Liver (tissue), 8 donors: ENCODE measurements at regions not wholly inside any gene's neighbourhood (a gene's known extent, or its start where the extent isn't known, plus 50 kb on each side); places are given as distances from the start of the nearest gene placed in this dataset.

Source experiments
- DNase-seq: peaks from one replicate; pipeline ENCODE4 v3.0.0-alpha.2; 2017; ENCODE audit warnings: low spot score
- H3K27ac ChIP-seq, 2 donors: one replicate each; pipeline ENCODE4 v1.7.0; 2013; ENCODE audit warnings: inconsistent platforms in 2 of 2, low read length in 2 of 2, control low read depth in 1 of 2, low read depth in 1 of 2, mild to moderate bottlenecking in 1 of 2
- H3K27me3 ChIP-seq, 4 donors: one replicate each; pipeline versions ENCODE4 v1.6.1 to v1.7.0; 2013; ENCODE audit warnings: low read length in 3 of 4, inconsistent platforms in 1 of 4, mild to moderate bottlenecking in 1 of 4, moderate library complexity in 1 of 4; ENCODE audit not compliant: control insufficient read depth in 4 of 4, insufficient read depth in 4 of 4
- H3K36me3 ChIP-seq, 4 donors: one replicate each; pipeline versions ENCODE4 v1.6.1 to v1.7.0; 2013; ENCODE audit warnings: low read length in 3 of 4, mild to moderate bottlenecking in 3 of 4, low read depth in 1 of 4, moderate library complexity in 1 of 4; ENCODE audit not compliant: control insufficient read depth in 4 of 4, insufficient read depth in 3 of 4
- H3K4me1 ChIP-seq, 4 donors: one replicate each; pipeline versions ENCODE4 v1.6.1 to v1.7.0; 2013; ENCODE audit warnings: low read length in 3 of 4, mild to moderate bottlenecking in 3 of 4, moderate library complexity in 1 of 4; ENCODE audit not compliant: control insufficient read depth in 4 of 4, insufficient read depth in 4 of 4
- H3K4me3 ChIP-seq, 3 donors: one replicate each; pipeline versions ENCODE4 v1.6.1 to v1.7.0; 2013; ENCODE audit warnings: low read length in 3 of 3, control low read depth in 1 of 3, low read depth in 1 of 3, mild to moderate bottlenecking in 1 of 3
- H3K9ac ChIP-seq, 2 donors: one replicate each; pipeline ENCODE4 v1.7.0; 2013; ENCODE audit warnings: low read length in 2 of 2, mild to moderate bottlenecking in 2 of 2, moderate library complexity in 2 of 2, control low read depth in 1 of 2, low read depth in 1 of 2
- H3K9me3 ChIP-seq, 4 donors: one replicate each; pipeline versions ENCODE4 v1.6.1 to v1.7.0; 2013; ENCODE audit warnings: low read length in 3 of 4; ENCODE audit not compliant: control insufficient read depth in 4 of 4
- CTCF ChIP-seq: fragments of 150-350 bp; IDR thresholded peaks from 2 replicates; pipeline ENCODE4 v1.5.1; 2017; ENCODE audit warnings: improper control_type of control experiment, low read depth, low read length; ENCODE audit not compliant: missing input control
- EGR1 ChIP-seq, 2 donors: IDR thresholded peaks; 2 replicates each; pipeline ENCODE4 v1.6.1; 2016 to 2018; ENCODE audit warnings: antibody characterized with exemption in 2 of 2, low read depth in 2 of 2
- FOXA1 ChIP-seq: IDR thresholded peaks from 2 replicates; pipeline ENCODE4 v1.6.1; 2016; ENCODE audit warnings: antibody characterized with exemption
- FOXA2 ChIP-seq: IDR thresholded peaks from 2 replicates; pipeline ENCODE4 v1.6.1; 2016; ENCODE audit warnings: antibody characterized with exemption
- GABPA ChIP-seq, 2 donors: IDR thresholded peaks in 1 of 2; conservative IDR thresholded peaks in 1 of 2; 2 replicates each; pipeline ENCODE4 v1.6.1; 2016; ENCODE audit warnings: antibody characterized with exemption in 2 of 2, mild to moderate bottlenecking in 1 of 2, moderate library complexity in 1 of 2
- NR2F2 ChIP-seq: IDR thresholded peaks from 2 replicates; pipeline ENCODE4 v1.6.1; 2016; ENCODE audit warnings: antibody characterized with exemption
- RAD21 ChIP-seq, 2 donors: IDR thresholded peaks; 2 replicates each; pipeline ENCODE4 v1.6.1; 2016; ENCODE audit warnings: antibody characterized with exemption in 2 of 2, mild to moderate bottlenecking in 2 of 2
- RXRA ChIP-seq, 2 donors: IDR thresholded peaks; 2 replicates each; pipeline ENCODE4 v1.6.1; 2017 to 2018; ENCODE audit warnings: antibody characterized with exemption in 2 of 2, mild to moderate bottlenecking in 1 of 2
- SP1 ChIP-seq: IDR thresholded peaks from 2 replicates; pipeline ENCODE4 v1.6.1; 2018; ENCODE audit warnings: antibody characterized with exemption, mild to moderate bottlenecking
- TAF1 ChIP-seq: conservative IDR thresholded peaks from 2 replicates; pipeline ENCODE4 v1.6.1; 2016; ENCODE audit warnings: antibody characterized with exemption, mild to moderate bottlenecking
- YY1 ChIP-seq: IDR thresholded peaks from 2 replicates; pipeline ENCODE4 v1.6.1; 2016; ENCODE audit warnings: antibody characterized with exemption, mild to moderate bottlenecking
- WGBS: extraction: QIAGEN DNeasy Blood & Tissue Kit; methylation state at CpG from one replicate; pipeline ENCODE4 v1.1.7; 2013; 5-methylcytosine and 5-hydroxymethylcytosine counted together
- TF ChIP-seq, protein P1 (sequence below): IDR thresholded peaks from 2 replicates; pipeline ENCODE4 v1.6.1; 2016; ENCODE audit warnings: antibody characterized with exemption, mild to moderate bottlenecking
- TF ChIP-seq, protein P2 (sequence below): IDR thresholded peaks from 2 replicates; pipeline ENCODE4 v1.6.1; 2016; ENCODE audit warnings: antibody characterized with exemption
- TF ChIP-seq, protein P3 (sequence below): IDR thresholded peaks from 2 replicates; pipeline ENCODE4 v1.6.1; 2016; ENCODE audit warnings: antibody characterized with exemption
- donor health status: healthy.
- donor health status: healthy.
- donor health status: healthy.
- donor health status: healthy.
- donor health status: healthy.

GRCh38 chr18:55136864-55137263 is 177.6 kb upstream of the CCDC68 start (continued):
- TF ChIP-seq, protein P1, sequence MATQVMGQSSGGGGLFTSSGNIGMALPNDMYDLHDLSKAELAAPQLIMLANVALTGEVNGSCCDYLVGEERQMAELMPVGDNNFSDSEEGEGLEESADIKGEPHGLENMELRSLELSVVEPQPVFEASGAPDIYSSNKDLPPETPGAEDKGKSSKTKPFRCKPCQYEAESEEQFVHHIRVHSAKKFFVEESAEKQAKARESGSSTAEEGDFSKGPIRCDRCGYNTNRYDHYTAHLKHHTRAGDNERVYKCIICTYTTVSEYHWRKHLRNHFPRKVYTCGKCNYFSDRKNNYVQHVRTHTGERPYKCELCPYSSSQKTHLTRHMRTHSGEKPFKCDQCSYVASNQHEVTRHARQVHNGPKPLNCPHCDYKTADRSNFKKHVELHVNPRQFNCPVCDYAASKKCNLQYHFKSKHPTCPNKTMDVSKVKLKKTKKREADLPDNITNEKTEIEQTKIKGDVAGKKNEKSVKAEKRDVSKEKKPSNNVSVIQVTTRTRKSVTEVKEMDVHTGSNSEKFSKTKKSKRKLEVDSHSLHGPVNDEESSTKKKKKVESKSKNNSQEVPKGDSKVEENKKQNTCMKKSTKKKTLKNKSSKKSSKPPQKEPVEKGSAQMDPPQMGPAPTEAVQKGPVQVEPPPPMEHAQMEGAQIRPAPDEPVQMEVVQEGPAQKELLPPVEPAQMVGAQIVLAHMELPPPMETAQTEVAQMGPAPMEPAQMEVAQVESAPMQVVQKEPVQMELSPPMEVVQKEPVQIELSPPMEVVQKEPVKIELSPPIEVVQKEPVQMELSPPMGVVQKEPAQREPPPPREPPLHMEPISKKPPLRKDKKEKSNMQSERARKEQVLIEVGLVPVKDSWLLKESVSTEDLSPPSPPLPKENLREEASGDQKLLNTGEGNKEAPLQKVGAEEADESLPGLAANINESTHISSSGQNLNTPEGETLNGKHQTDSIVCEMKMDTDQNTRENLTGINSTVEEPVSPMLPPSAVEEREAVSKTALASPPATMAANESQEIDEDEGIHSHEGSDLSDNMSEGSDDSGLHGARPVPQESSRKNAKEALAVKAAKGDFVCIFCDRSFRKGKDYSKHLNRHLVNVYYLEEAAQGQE, result no peak
- TF ChIP-seq RXRA (IDR thresholded peaks at IDR 0.05) (no peak), FOXA2 (no peak), SP1 (no peak), YY1 (no peak)

DNA sequence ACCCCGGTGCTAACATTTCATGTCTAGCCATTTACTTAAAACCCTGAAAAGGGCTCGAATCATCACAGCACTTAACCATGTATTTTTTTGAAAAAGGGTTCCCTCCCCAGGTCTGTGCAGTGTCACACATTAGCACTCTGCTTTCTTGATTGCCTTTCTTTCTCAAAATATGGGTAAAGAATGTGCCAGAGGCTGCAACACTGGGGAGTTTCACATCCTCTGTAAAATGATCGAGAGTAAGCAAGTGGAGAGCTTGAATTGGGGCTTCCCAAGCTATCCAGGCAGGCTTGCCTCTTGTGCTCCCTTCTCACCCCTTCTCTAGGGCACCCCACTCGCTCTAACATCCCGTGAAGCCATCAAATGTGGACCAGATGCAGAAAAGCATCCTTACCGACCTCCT is 177.0 kb upstream of the CCDC68 start:
- no peak for DNase-seq
- H3K4me1 ChIP-seq, result no peaks in the 10 kb centered on the region
- no peak overlapping the region for H3K4me3 ChIP-seq
- H3K9ac ChIP-seq, result no peak overlapping the region
- WGBS, result 74% methylated on average over 6 of the region's 6 CpGs
- H3K27ac ChIP-seq, result no peak overlapping the region
- no peaks in the 10 kb centered on the region for H3K27me3 ChIP-seq
- H3K36me3 ChIP-seq, result no peaks in the 10 kb centered on the region
- TF ChIP-seq SP1, result no peak
- no peak for TF ChIP-seq FOXA2
- no peak for TF ChIP-seq RAD21 (IDR thresholded peaks at IDR 0.05)
- TF ChIP-seq CTCF, result no peak
- TF ChIP-seq NR2F2, result no peak
- TF ChIP-seq, protein P2, sequence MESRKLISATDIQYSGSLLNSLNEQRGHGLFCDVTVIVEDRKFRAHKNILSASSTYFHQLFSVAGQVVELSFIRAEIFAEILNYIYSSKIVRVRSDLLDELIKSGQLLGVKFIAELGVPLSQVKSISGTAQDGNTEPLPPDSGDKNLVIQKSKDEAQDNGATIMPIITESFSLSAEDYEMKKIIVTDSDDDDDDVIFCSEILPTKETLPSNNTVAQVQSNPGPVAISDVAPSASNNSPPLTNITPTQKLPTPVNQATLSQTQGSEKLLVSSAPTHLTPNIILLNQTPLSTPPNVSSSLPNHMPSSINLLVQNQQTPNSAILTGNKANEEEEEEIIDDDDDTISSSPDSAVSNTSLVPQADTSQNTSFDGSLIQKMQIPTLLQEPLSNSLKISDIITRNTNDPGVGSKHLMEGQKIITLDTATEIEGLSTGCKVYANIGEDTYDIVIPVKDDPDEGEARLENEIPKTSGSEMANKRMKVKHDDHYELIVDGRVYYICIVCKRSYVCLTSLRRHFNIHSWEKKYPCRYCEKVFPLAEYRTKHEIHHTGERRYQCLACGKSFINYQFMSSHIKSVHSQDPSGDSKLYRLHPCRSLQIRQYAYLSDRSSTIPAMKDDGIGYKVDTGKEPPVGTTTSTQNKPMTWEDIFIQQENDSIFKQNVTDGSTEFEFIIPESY, result no peak
- TF ChIP-seq RXRA (IDR thresholded peaks at IDR 0.05), result no peak
- TF ChIP-seq FOXA1, result no peak
- TF ChIP-seq, protein P3, sequence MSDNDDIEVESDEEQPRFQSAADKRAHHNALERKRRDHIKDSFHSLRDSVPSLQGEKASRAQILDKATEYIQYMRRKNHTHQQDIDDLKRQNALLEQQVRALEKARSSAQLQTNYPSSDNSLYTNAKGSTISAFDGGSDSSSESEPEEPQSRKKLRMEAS, result no peak
- TF ChIP-seq GABPA (IDR thresholded peaks at IDR 0.05 in 1 of 2, conservative IDR thresholded peaks at IDR 0.05 in 1 of 2), result no peak
- H3K9me3 ChIP-seq, result no peaks in the 10 kb centered on the region

DNA sequence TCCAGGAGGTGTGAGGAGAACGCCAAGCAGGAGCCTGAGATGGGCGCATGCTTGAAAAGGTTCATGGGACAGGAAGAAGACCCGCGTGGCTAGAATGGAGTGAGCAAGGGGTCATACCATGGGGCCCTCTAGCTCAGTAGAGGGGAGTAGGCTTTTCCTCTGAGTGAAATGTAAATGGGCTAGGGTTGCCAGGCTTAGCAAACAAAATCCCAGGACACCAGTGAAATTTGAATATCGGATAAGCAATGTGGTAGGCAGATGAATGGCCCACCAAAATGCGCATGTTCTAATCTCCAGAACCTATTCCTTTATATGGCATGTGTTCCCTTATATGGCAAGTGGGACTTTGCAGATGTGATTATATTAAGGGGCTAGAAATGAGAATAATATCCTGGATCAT is 174.1 kb upstream of the CCDC68 start:
- TF ChIP-seq TAF1, result no peak
- TF ChIP-seq FOXA2, result no peak
- TF ChIP-seq, protein P2, result no peak
- TF ChIP-seq RXRA (IDR thresholded peaks at IDR 0.05), result no peak
- no peak for TF ChIP-seq EGR1 (IDR thresholded peaks at IDR 0.05; ENCODE audit: low read depth in 2 of 2)
- TF ChIP-seq, protein P1, result no peak
- no peak for TF ChIP-seq NR2F2
- no peak for TF ChIP-seq RAD21 (IDR thresholded peaks at IDR 0.05)
- no peak for TF ChIP-seq FOXA1
- TF ChIP-seq YY1, result no peak
- Histone ChIP-seq H3K9ac (no peak overlapping the region), H3K27me3 (no peaks in the 10 kb centered on the region), H3K36me3 (no peaks in the 10 kb centered on the region), H3K4me3 (no peak overlapping the region), H3K9me3 (no peaks in the 10 kb centered on the region), H3K27ac (no peak overlapping the region), H3K4me1 (no peaks in the 10 kb centered on the region)
- DNase-seq, result no peak
- 94% methylated on average over 6 of the region's 6 CpGs for whole genome bisulfite sequencing
